GM19240 (cell line): ENCODE measurements at regions not wholly inside any gene's neighbourhood (a gene's known extent, or its start where the extent isn't known, plus 50 kb on each side); places are given as distances from the start of the nearest gene placed in this dataset.

Source experiments
- DNase-seq: peaks from one replicate; pipeline ENCODE4 v3.0.0; 2011; ENCODE audit warnings: low spot score; ENCODE audit not compliant: insufficient read length

DNA sequence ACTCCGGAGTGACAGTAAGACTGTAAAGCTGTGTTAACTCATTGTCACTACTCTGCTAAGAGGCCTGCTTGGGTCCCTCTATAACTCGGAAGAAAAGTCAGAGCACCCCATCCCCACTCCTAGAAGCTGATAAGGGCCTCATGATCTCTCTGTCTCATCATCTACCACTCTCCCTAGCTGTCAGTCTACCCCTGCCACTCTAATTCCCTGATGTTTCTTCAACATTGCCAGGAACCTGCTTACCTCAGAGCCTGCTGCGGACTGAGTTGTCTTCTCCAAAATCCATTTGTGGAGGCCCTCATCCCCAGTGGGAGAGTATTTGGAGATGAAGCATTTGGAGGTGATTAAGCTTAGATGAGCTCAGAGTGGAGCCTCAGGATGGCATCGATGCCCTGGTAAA lies 1092.2 kb downstream of the TBC1D22A start:
- DNase-seq = no peak

DNA sequence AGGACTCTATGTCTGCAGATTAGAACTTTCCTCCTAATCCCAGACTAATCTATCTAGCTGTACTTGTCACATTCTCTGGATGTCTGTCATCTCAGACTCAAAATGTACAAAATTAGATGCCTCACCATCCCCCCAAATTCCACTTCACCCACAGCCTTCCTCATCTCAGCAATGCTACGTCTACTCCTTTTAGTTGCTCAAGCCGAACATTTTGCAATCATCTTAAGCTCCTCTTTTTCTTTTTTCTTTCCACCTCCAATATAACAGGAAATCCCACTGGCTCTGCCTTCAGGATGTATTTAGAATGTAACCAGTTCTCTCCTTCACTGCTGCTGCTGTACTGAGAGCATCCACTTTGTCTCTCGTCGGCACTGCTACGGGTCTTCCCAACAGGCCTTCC lies 1091.8 kb downstream of the TBC1D22A start:
- no peak for DNase-seq

DNA sequence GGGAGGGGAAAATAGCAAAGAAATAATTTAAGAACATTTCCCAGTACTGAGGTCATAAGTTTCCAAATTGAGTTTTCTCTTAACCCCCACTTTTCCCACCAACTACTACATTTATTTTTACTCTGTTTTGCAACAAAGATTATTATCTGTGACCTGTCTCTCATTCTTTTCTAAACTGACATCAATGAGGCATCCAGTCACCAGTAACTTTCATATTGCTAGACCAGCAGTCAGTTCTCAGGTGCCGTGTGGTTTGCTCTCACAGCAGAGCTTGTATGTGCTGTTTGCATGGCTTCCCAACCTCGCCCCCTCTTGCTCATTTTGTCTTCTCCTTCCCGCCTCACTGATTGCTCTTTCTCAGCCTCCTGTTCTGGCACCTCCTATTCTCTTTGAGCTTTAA lies 1091.3 kb downstream of the TBC1D22A start:
- no peak for DNase-seq

DNA sequence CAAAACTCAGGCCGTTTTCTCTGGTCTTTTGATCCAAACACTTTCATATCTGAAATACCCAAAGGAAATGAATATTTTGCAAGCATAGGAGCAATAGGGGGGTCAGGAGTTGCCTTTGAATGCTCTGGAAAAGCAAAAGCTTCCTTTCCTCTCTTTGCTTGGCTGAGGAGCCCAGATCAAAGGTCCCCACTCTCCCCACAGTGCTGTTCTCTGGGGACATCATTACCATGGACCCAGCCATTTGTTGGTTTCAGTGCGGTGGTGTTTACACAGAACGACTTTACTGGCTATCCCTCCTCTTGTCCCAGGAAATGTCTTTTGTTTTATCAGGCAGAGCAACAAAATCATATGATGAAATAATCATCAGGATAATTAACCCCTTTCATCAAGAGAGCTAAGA lies 1089.1 kb downstream of the TBC1D22A start:
- DNase-seq = no peak

DNA sequence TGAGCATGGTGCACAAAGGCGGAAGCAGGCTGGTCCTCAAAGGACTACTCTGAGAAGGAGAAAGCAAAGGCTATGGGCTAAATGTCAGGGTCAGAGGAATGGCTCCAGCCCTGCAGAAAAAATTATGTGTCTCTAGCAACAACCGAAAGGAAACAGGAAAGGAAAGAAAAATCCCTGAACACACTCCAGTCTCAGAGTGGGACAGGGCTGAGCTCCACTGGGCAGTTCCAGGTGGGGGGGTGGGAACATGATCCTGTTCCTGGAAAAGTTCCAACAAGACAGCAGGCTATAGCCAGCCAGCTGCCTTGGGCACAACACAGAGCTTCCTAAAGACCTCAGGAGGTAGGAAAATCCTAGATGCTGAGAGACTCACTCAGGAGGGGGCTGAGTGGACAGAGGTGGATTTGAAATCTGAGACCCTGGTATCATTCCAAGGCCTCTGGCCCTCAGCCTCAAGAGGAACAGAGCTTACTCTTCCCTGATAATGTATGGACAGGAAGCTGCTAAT lies 1088.2 kb downstream of the TBC1D22A start:
- DNase-seq = no peak

DNA sequence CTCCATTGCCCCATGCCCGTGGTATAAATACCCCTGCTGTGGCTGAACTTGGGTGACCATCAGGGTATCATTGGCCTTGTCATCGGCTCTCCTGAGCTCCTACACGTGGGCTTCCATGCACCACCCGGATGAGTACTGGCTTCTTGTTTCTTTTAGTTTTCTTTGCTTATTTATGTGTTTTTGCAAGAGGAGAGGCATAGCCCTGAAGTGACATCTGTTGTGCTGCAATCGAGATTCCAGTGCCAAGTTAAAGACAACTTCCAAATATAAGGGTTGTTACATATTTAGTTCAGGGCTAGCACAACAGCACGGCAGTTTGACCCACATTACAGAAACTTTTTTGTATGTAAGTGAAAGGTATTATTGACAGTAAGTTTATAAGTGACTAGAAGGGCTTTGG lies 1087.1 kb downstream of the TBC1D22A start:
- no peak for DNase-seq

DNA sequence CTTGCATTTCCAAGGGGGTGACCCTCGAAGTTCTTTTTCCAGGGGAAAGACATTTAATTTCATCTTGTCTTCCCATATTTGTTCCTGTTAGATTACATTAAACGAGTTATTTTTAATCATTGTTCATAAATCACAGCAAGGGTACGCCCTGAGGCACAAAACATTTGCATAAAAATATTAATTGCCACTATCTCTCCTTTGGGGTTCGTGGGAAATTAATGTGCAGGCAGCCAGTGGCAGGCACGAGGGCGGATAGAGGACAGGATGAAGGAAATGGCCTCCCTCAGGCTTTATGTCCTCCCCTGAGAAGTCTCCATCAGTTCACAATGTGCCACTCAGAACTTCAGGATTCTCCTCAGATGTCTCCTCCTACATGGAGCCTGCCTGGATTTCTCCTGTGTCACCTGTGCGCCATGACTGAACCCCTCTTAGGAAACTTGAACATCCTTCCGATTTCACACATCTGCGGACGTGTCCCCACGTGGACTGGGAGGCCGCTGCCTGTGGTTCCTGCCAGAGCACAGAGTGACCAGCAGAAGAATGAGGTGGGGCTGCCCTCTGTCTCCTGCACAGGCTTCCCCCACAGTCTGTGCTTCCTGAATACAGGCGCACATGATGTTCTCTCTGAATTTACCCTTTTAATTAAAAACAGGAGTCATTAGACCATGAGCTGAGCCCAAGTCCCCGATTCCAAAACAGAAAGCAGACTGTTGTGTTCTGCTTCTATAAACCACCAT lies 1085.9 kb downstream of the TBC1D22A start:
- DNase-seq = no peak

DNA sequence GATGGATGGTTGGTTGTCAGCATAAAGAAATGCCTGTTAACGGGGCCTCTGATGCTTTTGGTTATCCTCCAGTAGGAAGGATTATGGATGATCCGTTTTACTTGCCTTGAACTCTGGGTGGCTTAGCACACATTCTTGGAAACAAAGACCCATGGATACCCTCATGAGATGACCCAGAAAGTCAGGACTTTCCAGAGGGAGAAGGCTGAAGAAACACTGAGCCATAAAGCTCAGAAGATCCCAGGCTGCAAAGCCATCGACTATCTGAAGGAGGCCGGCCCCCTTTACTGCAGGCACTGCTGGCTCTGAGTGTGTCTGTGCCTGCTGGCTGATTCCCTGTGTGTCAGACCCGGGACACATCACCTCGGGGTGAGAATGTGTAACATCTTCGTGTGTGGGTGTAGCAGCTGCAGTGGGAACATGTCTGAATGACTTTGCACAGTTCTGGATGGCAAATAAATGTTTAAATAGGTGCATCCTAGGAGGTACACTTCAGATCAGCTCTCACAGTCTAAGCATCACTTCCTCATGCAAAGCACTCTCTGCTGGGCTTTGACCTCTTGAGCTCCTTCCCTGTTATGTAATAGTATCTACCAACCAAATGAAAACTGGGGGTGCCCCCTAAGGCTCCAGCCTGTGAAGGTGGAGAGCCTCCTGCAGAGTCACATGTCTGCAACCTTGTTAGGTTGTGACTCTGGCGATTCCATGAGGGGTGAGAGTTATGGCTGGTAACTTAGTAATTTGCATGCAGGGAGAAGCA lies 1084.9 kb downstream of the TBC1D22A start:
- DNase-seq = no peak

DNA sequence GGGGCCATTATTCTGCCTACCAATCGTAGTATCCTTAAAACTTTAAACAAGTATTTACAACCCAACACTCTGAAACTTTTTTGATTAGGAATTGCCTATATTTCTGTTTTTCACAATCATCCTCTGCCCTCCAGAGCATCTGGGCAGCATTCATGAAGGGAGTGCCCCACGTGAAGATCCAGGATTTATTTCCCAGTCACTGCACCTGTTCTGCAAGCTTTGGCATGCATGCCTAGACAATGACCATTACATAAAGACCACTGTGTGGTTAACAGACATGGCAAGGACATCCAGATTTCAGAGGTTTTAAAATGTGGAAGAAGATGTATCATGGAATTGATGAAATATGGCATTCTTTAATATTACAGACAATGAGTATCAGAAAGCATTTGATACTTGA lies 1083.8 kb downstream of the TBC1D22A start:
- DNase-seq = no peak

DNA sequence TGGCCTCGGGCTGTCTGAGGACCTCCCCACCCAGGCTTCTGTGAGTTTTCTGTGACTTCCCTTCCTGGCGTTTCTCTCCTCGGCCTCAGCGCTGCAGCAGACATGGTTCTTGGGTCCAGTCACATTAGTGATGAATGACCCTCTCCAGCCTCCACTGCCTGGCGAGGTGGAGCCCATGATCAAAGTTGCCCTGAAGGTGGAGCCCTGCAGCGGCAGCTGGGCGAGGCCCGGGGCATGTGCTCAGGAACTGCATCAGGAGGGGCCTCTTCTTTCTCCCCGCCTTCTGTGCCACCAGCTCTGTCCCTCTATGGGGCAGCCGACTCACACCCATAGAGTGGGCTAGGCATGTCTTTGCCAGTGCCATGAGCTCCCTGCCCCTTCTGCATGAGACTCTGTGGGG lies 1079.7 kb downstream of the TBC1D22A start:
- DNase-seq = no peak

DNA sequence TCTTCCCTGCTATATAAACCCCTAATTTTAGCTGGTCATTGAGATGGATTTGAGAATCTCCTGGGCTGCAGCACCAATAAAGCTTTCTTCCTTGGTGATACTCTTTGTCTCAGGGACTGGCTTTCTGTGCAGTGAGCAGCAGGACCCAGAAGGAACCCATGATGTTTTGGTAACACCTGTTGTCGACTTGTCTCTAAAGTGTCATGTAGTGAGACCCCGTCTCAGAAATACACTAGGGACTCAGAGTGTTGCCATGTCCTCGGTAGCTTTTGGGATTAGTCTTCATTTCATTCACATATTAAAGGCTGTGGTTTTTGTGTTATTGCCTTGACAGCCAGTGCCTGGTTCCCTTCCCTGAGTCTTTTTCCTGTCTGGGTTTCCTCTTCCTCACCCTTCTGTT lies 1078.7 kb downstream of the TBC1D22A start:
- no peak for DNase-seq

DNA sequence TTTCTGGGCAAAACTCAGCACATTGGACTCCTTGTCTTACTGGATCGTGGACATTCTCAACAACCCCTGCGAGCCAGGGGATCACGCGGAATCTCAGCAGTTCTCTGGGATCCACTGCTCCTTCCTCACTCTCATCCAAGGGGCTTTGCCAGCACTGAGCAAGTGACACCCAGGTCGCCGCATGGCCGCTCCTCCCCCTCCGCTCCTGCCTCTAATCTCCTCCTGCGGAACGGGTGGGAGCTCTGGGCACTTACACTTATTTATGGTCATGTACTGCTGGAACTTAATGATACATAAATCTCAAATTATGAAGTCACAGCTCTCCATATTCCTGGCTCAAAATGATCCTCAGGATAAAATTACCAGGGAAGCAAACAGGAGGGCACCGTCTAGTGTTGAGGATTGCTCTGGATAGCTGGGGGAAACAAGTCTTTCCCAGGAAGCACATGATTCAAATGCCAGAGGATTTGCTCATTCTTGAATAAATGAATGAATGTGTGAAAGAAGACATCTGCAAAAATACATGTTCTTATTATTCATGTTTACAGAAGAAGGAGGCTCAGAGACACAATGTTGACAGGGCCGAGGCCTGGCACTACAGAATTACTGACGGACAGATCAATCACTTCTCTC lies 1077.3 kb downstream of the TBC1D22A start:
- DNase-seq = no peak

DNA sequence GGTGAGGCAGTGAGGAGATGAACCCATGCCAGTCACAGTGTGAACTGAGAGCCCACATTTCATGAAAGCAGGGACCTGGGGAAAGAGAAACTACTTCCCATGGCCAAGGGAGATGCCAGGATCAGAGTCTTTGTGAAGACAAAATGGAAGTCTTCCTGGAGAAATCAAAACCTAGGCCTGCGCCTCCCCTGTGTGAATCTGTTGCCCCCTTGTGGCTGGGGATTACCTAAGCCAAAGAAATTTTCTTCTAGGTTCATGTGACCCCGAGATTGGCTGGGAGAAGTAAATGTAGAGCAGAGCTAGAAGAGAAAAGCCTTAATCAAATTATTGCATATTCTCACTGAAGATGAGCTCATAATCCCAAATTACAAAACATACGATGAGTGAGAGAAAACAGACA lies 1075.3 kb downstream of the TBC1D22A start:
- DNase-seq = no peak

DNA sequence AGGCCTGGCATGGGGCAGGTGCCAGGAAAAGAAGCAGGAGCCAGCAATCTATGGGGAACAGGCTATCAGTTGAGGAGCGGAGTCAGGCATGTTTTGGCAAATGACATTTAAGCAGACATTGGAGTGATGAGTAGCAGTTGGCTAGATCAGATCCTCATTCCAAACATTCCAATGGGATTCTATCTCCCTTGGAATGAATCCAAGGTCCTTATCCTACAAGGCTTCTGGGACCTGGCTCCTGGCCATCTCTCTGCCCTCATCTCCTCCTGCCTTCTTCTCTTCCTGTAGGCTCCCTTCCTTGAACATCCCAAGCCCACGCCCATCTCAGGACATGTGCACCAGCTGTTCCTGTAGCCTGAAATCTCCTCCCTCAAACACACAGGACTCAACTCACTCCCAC lies 1074.5 kb downstream of the TBC1D22A start:
- no peak for DNase-seq

DNA sequence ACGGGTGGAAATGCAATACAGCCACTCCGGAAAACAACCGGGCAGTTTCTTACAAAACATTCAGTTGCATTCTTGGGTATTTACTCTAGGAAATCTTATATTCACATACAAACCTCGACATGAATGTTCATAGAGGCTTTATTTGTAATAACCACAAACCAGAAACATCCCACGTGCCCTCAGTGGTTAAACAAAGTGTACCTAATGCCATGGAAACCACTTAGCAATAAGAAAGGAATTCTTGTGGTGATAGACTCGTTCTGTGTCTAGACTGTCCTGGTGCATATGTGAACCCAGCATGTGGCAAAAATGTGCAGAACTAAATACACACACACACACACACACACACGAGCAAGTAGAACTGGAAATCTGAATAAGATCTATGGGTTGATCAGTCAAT lies 1073.3 kb downstream of the TBC1D22A start:
- DNase-seq = no peak

DNA sequence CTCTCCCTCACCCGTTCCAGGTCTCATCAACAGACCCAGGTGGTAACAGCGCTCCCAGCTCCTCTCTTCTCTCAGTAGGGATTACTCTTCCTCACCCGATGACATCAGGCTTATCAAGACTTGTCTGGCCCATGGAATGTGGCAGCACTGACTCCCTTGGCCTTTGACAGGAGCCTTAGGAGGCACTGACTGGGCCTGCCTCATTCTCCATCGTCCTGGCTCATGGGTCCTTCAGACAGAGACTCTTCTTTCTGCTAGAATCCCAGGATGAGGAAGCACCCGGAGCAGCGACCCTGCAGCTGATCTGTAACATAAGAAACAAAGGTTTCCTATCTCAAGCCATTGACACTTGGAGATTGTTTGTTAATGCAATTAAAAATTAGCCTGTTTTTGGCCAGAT lies 1063.6 kb downstream of the TBC1D22A start:
- DNase-seq = no peak

DNA sequence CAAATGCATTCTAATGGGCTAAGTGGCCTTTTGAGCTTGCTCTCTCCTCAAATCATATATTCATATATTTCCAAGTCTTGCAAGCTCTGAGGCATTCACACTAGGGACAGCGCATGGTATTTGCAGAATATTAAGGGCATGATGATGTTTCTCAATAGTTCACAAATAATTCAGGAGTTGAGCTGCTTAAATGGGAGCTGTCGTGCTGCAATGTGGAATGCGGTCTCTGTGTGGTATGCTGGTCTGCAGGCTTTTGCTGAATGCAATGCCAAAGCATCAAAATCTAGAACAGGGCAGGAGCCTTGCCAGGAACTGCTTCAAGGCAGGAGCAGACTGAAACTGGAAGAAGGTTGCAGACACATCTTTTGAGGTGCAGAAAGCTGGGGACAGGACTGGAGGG lies 1060.0 kb downstream of the TBC1D22A start:
- DNase-seq = no peak

DNA sequence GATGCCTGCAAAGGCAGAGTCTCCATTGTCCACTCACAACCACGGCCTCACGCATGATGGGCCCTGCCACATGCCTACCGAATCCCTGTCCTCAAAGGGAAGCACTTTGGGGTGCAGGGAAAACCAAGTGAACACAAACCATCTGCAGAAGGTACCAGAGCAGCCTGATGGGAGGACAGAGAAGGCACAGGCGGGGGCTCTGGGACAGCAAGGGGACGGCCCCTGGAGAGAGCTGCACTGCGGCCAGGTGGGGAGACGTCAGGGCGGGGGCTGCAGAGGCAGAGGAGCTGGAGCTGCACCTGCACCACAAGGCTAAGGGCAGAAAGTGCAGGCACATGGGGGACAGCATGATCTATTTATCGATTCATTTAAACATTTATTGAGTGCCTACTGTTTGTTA lies 1056.0 kb downstream of the TBC1D22A start:
- no peak for DNase-seq

DNA sequence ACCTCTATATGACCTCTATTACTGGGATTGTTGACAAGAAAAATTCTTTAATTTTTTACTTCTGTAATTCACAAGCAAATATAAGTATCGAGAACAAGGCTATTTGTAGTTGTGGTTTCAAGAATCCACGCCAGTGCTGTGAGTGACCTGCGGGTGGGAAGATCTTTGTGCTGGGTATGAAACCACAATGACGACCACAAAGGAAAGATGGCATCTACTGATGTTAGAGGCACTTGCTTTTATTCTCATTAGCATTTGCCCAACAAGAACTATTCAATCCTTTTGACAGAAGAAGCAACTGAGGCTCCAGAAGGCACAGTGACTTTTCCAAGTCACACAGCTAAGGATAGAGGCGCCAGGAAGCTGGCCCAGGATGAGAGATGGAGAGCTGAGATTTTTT lies 1054.9 kb downstream of the TBC1D22A start:
- DNase-seq = no peak

DNA sequence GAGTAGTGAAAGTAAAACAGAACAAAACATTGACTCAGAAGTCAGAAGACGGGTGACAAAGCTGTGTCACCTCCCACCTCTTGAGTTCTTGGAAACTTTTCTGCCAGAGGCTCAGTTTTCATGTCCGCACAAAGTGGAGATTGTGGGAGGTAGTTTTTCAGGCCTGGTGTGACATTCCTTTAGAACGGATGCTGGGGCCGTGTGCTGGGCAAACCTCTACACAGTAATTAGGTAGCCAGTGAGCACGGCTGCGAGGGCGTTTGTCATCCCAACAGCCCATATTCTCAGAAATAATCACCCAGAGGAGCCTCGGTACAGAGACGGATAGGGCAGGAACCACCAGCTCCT lies 1054.4 kb downstream of the TBC1D22A start:
- DNase-seq = no peak

DNA sequence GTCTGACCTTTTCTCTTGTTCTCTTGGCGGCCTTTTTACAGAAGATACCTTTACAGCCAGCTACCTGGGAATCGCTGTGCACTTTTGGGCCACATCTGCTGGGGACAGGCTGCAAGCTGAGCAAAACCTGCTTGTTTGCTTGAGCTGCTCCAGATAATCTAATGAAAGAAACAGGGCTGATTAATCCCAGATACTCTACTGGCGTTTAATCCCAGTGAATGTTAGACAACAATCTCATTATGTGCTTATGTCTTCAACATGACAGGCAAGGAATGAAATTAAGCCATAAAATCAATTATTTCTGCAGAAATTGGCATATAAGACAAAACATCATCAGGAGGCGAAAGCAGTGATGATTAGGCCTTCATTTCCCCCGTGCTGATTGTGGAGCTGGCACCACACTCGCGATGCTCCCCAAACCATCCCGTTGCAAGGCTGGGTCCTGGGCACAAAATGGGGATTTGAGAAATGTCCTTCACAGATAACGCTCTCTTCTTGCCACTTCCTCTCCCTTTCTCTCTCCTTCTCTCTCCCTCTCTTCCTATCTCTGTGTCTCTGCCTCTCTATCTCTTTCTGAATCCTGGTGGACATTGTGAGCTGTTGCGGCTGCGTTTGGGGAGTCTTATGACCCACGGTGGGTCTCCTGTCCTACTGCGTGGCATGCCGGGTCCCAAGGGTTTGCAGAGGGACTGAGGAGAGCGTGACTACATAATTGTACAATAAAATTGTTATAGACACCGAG lies 1053.8 kb downstream of the TBC1D22A start:
- DNase-seq = no peak

DNA sequence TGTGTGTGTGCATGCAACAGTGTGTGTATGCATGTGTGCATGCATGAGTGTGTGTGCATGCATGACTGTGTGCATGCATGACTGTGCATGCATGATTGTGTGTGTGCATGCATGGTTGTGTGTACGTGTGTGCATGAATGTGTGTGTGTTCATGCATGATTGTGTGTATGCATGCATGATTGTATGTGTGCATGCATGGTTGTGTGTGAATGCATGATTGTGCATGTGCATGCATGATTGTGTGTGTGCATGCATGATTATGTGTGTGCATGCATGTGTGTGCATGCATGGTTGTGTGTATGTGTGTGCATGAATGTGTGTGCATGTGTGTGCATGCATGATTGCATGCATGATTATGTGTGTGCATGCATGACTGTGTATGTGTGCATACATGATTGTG lies 1052.0 kb downstream of the TBC1D22A start:
- DNase-seq = no peak
